Mesendoderm (in vitro differentiated cells): ENCODE measurements at regions not wholly inside any gene's neighbourhood (a gene's known extent, or its start where the extent isn't known, plus 50 kb on each side); places are given as distances from the start of the nearest gene placed in this dataset.

Experiments
- DNase-seq: peaks from one replicate; pipeline ENCODE4 v3.0.0; 2013
- H2AK5ac ChIP-seq: 2 replicates; pipeline ENCODE4 v1.6.1; 2013; ENCODE audit warnings: low read length, inconsistent platforms
- H2BK120ac ChIP-seq: 2 replicates; pipeline ENCODE4 v1.6.1; 2013; ENCODE audit warnings: low read depth, mild to moderate bottlenecking, low read length, moderate library complexity, mixed read lengths
- H2BK15ac ChIP-seq: replicated peaks from 2 replicates; pipeline ENCODE4 v1.6.1; 2013; ENCODE audit warnings: low read depth, mild to moderate bottlenecking, moderate library complexity
- H2BK5ac ChIP-seq: 2 replicates; pipeline ENCODE4 v1.6.1; 2013; ENCODE audit warnings: low read length, inconsistent platforms
- H3K18ac ChIP-seq: 2 replicates; pipeline ENCODE4 v1.6.1; 2013; ENCODE audit warnings: mild to moderate bottlenecking, low read length, mixed read lengths
- H3K23ac ChIP-seq: one replicate; pipeline ENCODE4 v1.6.1; 2013; ENCODE audit warnings: low read length
- H3K27ac ChIP-seq: 2 replicates; pipeline ENCODE4 v1.5.1; 2013; ENCODE audit warnings: low read depth, mild to moderate bottlenecking, inconsistent platforms, low read length, moderate library complexity
- H3K27me3 ChIP-seq: 2 replicates; pipeline ENCODE4 v1.6.1; 2013; ENCODE audit warnings: low read length, control low read depth, mild to moderate bottlenecking, inconsistent platforms; ENCODE audit not compliant: insufficient read depth, poor library complexity
- H3K36me3 ChIP-seq: 2 replicates; pipeline ENCODE4 v1.6.1; 2013; ENCODE audit warnings: low read length, inconsistent platforms; ENCODE audit not compliant: control insufficient read depth, insufficient read depth
- H3K4ac ChIP-seq: one replicate; pipeline ENCODE4 v1.6.1; 2013; ENCODE audit warnings: low read depth, mild to moderate bottlenecking, low read length, moderate library complexity
- H3K4me1 ChIP-seq: 2 replicates; pipeline ENCODE4 v1.6.1; 2013; ENCODE audit warnings: low read depth, low read length, inconsistent platforms; ENCODE audit not compliant: control insufficient read depth
- H3K4me2 ChIP-seq: 2 replicates; pipeline ENCODE4 v1.6.1; 2013; ENCODE audit warnings: low read length
- H3K4me3 ChIP-seq: 2 replicates; pipeline ENCODE4 v1.5.1; 2013; ENCODE audit warnings: mild to moderate bottlenecking, low read length
- H3K56ac ChIP-seq: one replicate; pipeline ENCODE4 v1.6.1; 2013; ENCODE audit warnings: low read length
- H3K79me1 ChIP-seq: 2 replicates; pipeline ENCODE4 v1.6.1; 2013; ENCODE audit warnings: low read length, inconsistent platforms
- H3K79me2 ChIP-seq: 2 replicates; pipeline ENCODE4 v1.6.1; 2013; ENCODE audit warnings: mild to moderate bottlenecking, low read length; ENCODE audit not compliant: control insufficient read depth, insufficient read depth
- H3K9ac ChIP-seq: 2 replicates; pipeline ENCODE4 v1.6.1; 2013; ENCODE audit warnings: low read length, inconsistent platforms
- H4K5ac ChIP-seq: one replicate; pipeline ENCODE4 v1.6.1; 2013; ENCODE audit warnings: low read length
- H4K8ac ChIP-seq: one replicate; pipeline ENCODE4 v1.6.1; 2013; ENCODE audit warnings: low read depth, mild to moderate bottlenecking, control low read depth, low read length, moderate library complexity
- WGBS: extraction: QIAGEN DNeasy Blood & Tissue Kit; methylation state at CpG from one replicate; pipeline ENCODE4 v1.1.7; 2013; ENCODE audit warnings: low lambda C conversion rate, missing lambda C conversion rate; ENCODE audit not compliant: insufficient coverage; ENCODE audit errors: extremely low coverage; 5-methylcytosine and 5-hydroxymethylcytosine counted together

DNA sequence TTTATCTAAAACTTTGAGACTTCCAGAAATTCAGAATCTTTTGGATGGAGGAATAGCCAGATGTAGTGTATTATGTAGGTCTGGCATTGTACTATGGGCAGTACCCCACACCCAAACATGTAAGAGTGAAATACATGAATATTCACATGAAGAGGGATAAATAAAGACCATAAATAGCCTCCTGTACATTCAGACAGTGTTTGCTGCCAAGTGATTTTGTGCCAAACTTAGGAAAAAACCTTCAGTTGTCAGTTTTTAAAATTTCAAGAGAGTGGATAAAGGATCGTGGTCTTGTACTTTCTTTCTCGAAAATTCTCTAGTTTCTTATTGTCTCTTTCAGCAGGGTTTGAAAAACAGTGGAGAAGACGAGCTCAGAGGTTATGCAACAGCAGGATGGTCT is 150.3 kb upstream of the LARGE1 start:
- H2BK120ac ChIP-seq, result no peak overlapping the region
- no peak overlapping the region for H3K4me3 ChIP-seq
- H3K4me1 ChIP-seq, result no peaks in the 10 kb centered on the region
- H3K56ac ChIP-seq, result no peak overlapping the region
- DNase-seq, result no peak
- H2AK5ac ChIP-seq, result no peak overlapping the region
- H3K36me3 ChIP-seq, result no peaks in the 10 kb centered on the region
- H3K9ac ChIP-seq, result no peak overlapping the region
- H2BK15ac ChIP-seq, result no peak overlapping the region
- H3K4me2 ChIP-seq, result no peak overlapping the region
- no peak overlapping the region for H3K18ac ChIP-seq
- no peak overlapping the region for H3K27ac ChIP-seq
- no peak overlapping the region for H4K5ac ChIP-seq
- H3K79me2 ChIP-seq, result no peaks in the 10 kb centered on the region
- no peak overlapping the region for H3K23ac ChIP-seq
- H3K79me1 ChIP-seq, result no peaks in the 10 kb centered on the region
- H3K27me3 ChIP-seq, result no peaks in the 10 kb centered on the region
- no peak overlapping the region for H3K4ac ChIP-seq
- no CpG with 5 or more reads among the region's 3 CpGs for WGBS
- H2BK5ac ChIP-seq, result no peak overlapping the region
- no peak overlapping the region for H4K8ac ChIP-seq

GRCh38 chr22:34072585-34072984 is 152.3 kb upstream of the LARGE1 start:
- Histone ChIP-seq H3K36me3 (no peaks in the 10 kb centered on the region), H4K5ac (no peak overlapping the region), H3K27ac (no peak overlapping the region), H2BK120ac (no peak overlapping the region), H3K4me2 (no peak overlapping the region), H3K4ac (no peak overlapping the region), H3K79me2 (no peaks in the 10 kb centered on the region), H4K8ac (no peak overlapping the region), H3K27me3 (no peaks in the 10 kb centered on the region), H3K56ac (no peak overlapping the region), H3K18ac (no peak overlapping the region), H3K79me1 (no peaks in the 10 kb centered on the region), H2BK15ac (no peak overlapping the region), H3K23ac (no peak overlapping the region), H2AK5ac (no peak overlapping the region), H2BK5ac (no peak overlapping the region), H3K4me1 (no peaks in the 10 kb centered on the region), H3K9ac (no peak overlapping the region), H3K4me3 (no peak overlapping the region)
- WGBS, result no CpG with 5 or more reads among the region's 4 CpGs
- no peak for DNase-seq

DNA sequence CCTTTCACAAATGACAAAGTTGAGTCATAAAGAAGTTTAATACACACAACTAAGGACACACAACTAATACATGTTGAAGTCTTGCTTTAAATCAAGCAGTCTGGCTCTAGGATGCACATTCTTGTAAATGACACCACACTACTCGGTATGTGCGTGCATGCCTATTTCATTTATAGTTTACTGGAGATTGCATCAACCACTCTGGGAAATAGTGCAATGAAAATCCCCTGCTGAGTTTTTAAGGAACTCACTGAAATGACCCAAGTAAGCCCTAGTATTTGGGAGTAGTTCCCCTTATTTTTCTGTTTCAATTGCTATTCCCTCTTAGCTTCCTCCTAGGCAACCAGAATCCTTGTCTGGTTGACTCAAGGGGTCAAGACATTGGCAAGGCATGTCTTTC is 160.2 kb upstream of the LARGE1 start:
- H2AK5ac ChIP-seq, result no peak overlapping the region
- no peak overlapping the region for H3K4me2 ChIP-seq
- no peaks in the 10 kb centered on the region for H3K79me1 ChIP-seq
- no peak overlapping the region for H3K23ac ChIP-seq
- no peak overlapping the region for H2BK120ac ChIP-seq
- no peak overlapping the region for H4K5ac ChIP-seq
- no peaks in the 10 kb centered on the region for H3K27me3 ChIP-seq
- DNase-seq, result no peak
- no peak overlapping the region for H3K27ac ChIP-seq
- H3K4me3 ChIP-seq, result no peak overlapping the region
- no peak overlapping the region for H2BK5ac ChIP-seq
- H3K18ac ChIP-seq, result no peak overlapping the region
- no peak overlapping the region for H2BK15ac ChIP-seq
- no peaks in the 10 kb centered on the region for H3K4me1 ChIP-seq
- no peaks in the 10 kb centered on the region for H3K79me2 ChIP-seq
- no peak overlapping the region for H3K9ac ChIP-seq
- WGBS, result no CpG with 5 or more reads among the region's 2 CpGs
- H3K56ac ChIP-seq, result no peak overlapping the region
- no peak overlapping the region for H4K8ac ChIP-seq
- H3K4ac ChIP-seq, result no peak overlapping the region
- no peaks in the 10 kb centered on the region for H3K36me3 ChIP-seq

GRCh38 chr22:34096770-34097169 is 176.5 kb upstream of the LARGE1 start:
- Histone ChIP-seq H3K79me1 (no peaks in the 10 kb centered on the region), H3K27ac (no peak overlapping the region), H3K4me2 (no peak overlapping the region), H3K9ac (no peak overlapping the region), H4K8ac (no peak overlapping the region), H3K56ac (no peak overlapping the region), H2BK15ac (no peak overlapping the region), H3K27me3 (no peaks in the 10 kb centered on the region), H3K36me3 (no peaks in the 10 kb centered on the region), H3K23ac (no peak overlapping the region), H3K18ac (no peak overlapping the region), H3K4ac (no peak overlapping the region), H3K4me3 (no peak overlapping the region), H3K4me1 (no peaks in the 10 kb centered on the region), H2BK120ac (no peak overlapping the region), H4K5ac (no peak overlapping the region), H3K79me2 (no peaks in the 10 kb centered on the region), H2AK5ac (no peak overlapping the region), H2BK5ac (no peak overlapping the region)
- no CpG with 5 or more reads among the region's 3 CpGs for WGBS
- DNase-seq, result no peak

GRCh38 chr22:34099278-34099677 is 179.0 kb upstream of the LARGE1 start:
- H3K79me1 ChIP-seq, result no peaks in the 10 kb centered on the region
- H3K79me2 ChIP-seq, result no peaks in the 10 kb centered on the region
- H2AK5ac ChIP-seq, result no peak overlapping the region
- no peak overlapping the region for H3K23ac ChIP-seq
- no peak overlapping the region for H3K4ac ChIP-seq
- no peak overlapping the region for H2BK15ac ChIP-seq
- no peak overlapping the region for H2BK5ac ChIP-seq
- no peaks in the 10 kb centered on the region for H3K36me3 ChIP-seq
- WGBS, result no CpG with 5 or more reads among the region's 1 CpG
- no peak overlapping the region for H4K5ac ChIP-seq
- no peak overlapping the region for H3K27ac ChIP-seq
- H4K8ac ChIP-seq, result no peak overlapping the region
- H3K4me3 ChIP-seq, result no peak overlapping the region
- H3K4me1 ChIP-seq, result no peaks in the 10 kb centered on the region
- H2BK120ac ChIP-seq, result no peak overlapping the region
- DNase-seq, result no peak
- no peak overlapping the region for H3K9ac ChIP-seq
- no peak overlapping the region for H3K18ac ChIP-seq
- H3K56ac ChIP-seq, result no peak overlapping the region
- H3K27me3 ChIP-seq, result no peaks in the 10 kb centered on the region
- no peak overlapping the region for H3K4me2 ChIP-seq

DNA sequence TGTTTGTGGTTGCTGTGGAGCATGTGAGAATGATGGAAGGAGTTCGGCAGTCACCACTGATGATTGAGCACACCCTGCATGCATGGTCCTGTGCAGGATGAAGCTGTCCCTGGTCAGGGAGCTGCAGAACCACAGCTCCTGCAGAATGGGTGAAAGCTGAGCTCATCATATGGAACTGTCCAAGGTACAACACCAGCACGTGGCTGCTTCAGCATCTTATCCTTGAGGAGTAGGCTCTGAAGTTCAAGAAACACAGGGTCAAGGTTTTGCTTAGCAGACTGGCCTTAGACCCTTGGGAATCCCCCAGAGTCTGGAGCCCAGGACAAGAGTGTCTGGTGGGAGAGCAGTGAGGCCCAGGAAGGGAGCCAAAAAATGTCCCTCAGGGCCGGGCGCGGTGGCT is 182.4 kb upstream of the LARGE1 start:
- no peak overlapping the region for H4K8ac ChIP-seq
- H2BK5ac ChIP-seq, result no peak overlapping the region
- H3K27me3 ChIP-seq, result no peaks in the 10 kb centered on the region
- H3K4ac ChIP-seq, result no peak overlapping the region
- no peak overlapping the region for H3K4me2 ChIP-seq
- H3K4me1 ChIP-seq, result no peaks in the 10 kb centered on the region
- no peak overlapping the region for H2BK120ac ChIP-seq
- no peak overlapping the region for H2BK15ac ChIP-seq
- H3K36me3 ChIP-seq, result no peaks in the 10 kb centered on the region
- no peak overlapping the region for H3K9ac ChIP-seq
- H3K79me2 ChIP-seq, result no peaks in the 10 kb centered on the region
- H3K79me1 ChIP-seq, result no peaks in the 10 kb centered on the region
- no peak overlapping the region for H3K27ac ChIP-seq
- H2AK5ac ChIP-seq, result no peak overlapping the region
- DNase-seq, result peak; percentile 38
- no peak overlapping the region for H3K56ac ChIP-seq
- no peak overlapping the region for H3K18ac ChIP-seq
- no CpG with 5 or more reads among the region's 5 CpGs for WGBS
- no peak overlapping the region for H3K23ac ChIP-seq
- no peak overlapping the region for H4K5ac ChIP-seq
- no peak overlapping the region for H3K4me3 ChIP-seq
